ENCODE measurements at regions not wholly inside any gene's neighbourhood (a gene's known extent, or its start where the extent isn't known, plus 50 kb on each side); places are given as distances from the start of the nearest gene placed in this dataset.
"Not testable (repeated sequence)": the region's sequence is repeated elsewhere in the genome, so short reads cannot be mapped to it uniquely, and the experiment has no call there.

DNA sequence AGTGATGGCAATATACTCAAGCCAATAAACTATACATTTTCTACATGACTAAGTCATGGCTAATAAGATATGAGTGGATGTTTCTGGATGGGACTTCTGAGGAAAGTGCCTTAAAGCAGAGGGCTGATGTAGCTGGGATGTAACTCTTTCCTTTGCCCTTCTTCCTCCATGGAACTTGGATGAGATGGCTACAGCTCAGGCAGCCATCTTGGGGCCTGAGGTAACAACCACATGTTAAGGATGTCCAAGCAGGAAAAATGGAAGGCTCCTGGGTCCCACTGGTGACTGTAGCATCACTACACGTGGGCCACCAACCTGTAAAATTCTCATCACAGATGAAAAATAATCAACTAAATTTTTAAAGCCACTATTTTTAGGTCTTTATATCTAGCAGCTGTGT is 54.4 kb upstream of the GRIP1 start:
- no peak for DNase-seq (ENCODE audit: low read depth)

DNA sequence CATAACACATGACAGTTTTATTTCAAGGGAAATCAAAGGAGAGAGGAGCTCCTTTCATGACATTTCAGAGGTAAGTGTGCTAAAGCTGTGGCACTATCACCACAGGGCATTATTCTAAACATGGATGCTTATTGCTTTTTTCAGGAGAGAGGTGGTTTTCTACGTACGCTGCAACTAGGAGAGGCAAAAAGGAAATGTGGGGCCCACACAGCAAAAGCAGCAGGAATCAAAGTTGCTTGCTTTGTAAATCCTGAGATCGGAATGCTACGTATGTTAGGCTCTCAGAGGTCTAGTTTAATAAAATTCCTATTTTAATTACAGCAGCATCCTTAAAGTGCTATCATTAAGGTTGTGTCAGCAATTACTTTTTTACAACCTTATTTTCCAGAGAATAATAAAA is 55.0 kb upstream of the GRIP1 start:
- DNase-seq (ENCODE audit: low read depth), result no peak

DNA sequence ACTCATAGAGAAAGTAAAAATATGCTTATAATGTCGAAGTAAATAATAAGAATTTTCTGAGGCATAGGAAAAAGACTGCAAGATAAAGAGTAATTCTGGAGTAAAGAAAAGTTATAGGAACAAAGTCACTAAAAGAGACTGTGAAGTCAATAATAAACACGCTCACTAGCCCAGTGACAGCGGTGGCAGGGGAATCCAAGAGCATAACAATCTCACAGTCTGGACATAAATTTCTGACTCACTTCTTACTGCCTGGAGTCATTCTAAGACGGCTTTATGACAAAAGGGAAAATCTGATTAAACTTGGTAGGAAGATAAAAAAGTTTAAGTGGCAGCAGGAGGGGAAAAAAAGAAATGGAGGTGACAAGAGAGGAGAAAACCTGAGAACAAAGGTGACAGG is 56.4 kb upstream of the GRIP1 start:
- no peak for DNase-seq (ENCODE audit: low read depth)

DNA sequence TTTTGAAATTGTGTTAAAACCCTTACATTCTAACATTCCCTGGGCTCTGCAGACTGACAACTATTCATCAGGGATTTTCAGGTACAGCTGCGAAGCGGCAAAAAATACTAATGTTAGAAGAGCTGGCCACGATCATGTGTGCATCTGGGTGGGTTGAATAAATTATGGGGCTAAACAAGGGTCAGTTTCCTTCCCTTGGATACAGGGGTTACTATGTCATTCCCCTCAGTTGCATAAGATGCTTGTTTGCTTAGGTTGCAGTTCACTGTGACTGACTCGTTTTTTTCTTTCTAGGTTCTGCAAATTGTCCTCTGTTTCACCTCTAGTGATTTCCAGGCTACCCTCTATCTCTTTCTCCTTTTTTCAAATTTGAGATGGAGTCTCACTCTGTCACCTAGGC is 58.1 kb upstream of the GRIP1 start:
- DNase-seq (ENCODE audit: low read depth), result no peak

DNA sequence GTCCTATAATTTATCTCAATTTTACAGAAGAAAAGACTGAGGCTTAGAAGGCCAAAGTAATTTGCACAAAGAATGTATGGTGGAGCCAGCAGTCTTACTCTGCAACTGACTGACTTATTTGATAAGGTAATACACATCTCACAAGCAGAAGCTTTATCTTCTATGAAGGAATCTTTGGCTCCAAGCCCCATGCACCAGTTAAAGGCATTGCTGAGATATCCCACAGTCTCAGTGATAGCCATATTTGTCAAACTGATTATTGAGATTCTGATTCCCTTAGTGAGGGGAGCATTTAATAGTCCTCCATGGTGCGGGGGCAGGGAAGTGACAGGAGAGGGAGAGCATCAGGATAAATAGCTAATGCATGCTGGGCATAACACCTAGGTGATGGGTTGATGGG is 60.4 kb upstream of the GRIP1 start:
- DNase-seq (ENCODE audit: low read depth), result no peak

DNA sequence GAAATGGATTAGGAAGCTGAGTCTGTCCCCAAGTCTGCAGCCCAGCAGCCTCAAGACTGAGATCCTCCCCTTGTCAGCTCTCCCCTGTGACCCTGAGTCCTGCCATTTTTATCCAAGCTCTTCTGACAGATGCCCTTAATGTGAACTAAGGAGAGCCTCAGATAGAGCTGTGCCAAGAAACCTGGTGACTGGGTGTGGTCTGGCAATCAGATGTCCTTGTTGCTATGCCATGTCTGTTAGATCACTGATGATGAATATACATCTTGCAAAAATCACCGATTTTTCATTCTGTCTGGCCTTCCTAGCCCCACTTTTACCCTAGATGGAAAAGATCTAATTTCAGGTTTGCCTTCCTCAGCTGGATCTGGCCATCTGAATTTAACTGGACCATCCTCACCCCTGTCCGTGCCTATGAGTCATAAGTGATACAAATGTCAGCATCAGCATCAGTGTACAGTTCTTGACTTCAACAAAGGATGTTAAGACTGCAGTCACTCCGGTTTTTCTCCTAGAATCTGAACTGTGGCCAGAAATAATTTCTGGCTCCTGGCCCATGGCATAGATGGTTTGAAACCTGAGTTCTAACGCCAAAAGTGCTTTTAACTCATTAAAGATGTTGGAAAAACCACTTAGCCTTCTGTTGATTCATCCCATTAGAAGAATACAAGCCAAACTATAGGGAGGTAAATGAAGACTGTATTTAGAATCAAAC is 61.2 kb upstream of the GRIP1 start:
- DNase-seq (ENCODE audit: low read depth), result no peak

DNA sequence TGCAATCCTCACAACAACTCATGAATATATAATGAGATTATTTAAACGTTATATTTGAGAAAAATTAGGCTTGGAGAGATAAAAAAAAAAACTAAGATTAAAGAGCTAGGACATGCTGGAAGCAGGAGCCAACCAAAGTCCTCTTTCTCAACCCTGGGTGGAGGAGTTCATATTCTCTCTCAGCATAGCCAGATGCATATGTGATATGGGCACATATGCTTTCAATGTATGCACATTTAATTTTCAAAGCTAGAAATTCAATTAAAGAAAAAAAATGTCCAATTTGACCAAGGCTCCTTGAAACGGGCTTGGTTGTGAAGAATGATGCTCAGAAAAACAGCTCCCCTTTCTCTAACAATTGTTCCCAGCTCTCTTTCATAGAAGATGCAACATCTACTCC is 61.9 kb upstream of the GRIP1 start:
- DNase-seq (ENCODE audit: low read depth), result no peak

DNA sequence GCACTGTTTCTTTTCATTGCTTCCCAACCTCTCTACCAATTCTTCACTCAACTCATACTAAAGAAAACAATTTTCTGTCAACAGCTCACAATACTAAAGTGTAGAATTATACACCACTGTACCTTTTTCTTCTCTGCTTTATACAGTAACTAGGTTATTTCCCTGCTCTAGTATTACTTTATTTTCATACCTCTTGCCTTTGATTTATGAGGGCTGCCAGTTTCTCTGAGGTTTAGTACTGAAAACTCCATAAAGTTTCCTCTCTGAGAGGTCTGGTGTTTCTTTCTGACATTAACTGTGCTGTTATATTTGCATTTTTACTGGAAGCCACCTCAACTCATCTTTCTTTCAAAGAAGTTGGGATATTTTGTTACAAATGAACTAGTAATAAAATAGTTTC is 63.0 kb upstream of the GRIP1 start:
- no peak for DNase-seq (ENCODE audit: low read depth)

DNA sequence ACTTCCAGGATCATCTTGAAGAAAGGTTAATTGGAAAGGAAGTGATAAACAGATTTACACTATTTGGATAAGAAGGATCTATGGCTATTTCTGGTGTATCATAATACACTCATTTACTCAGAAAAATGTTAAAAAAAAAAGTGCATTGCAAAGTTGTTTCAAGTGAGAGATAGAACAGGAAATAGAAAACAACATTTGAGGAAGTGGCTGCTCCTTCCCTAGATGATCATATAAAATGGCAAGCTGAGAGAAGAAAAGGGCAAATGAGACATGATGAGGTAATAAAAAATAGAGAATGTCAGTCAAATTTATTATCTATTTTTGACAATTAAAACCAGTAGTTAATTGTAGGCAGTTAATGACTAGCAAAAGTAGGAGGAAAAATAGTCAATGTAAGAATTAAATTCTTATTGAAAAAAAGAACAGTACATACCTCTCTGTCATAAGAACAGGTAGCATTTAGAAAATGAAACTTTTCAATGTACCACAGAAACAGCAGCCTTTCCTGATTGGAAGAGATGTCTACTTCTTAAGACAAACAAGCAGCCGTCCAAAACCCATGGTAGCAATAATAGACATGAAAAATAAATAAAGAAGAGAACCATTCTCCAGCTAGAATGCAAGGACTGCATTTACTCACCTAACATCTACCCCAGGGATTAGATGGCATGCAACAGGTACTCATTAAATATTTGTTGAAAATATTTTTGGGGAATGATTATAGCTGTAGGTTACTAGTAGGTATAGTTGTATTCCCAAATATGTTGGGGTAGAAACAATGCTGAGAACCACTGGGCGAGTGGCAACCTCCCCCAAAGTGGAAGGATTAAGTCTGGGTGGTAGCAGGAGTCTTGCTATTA is 63.9 kb upstream of the GRIP1 start:
- DNase-seq (ENCODE audit: low read depth), result no peak

DNA sequence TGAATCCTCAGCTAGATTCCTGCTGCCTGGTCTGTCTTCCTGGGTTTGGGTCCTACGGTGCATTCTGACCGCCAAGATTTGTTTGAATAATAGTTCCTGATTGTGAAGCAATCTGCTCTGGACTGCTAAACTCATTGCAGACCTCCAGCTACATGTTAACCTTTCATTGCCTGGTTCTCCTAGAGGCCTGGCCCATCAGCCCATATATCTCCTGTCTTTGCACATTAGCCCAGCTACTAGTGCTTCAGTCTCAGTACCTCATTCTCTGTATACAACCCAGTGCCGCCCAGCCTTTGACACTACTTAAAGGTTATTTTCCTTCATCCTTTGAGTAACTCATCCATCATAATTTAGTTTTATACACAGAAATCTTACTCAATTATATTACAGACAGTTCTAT is 65.6 kb upstream of the GRIP1 start:
- DNase-seq (ENCODE audit: low read depth), result no peak

DNA sequence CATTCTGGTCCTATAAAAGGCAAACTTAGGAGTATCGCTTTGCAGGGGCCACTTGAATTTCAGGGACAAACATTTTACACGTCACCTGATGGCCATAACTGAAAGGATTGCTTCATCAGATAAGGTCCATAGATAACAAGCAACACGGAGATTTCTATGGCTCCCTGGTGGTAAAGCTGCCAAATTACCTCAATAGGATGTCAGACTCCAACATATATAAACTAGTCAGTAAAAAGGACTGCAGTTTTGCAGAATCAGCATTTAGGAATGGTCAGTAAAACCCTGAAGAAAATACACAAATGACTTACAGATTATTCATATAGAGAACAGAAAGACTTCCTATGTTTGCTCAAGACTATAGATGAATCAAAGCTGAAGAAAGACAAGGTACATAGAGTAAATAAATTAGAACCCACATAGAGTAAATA is 66.1 kb upstream of the GRIP1 start:
- DNase-seq (ENCODE audit: low read depth), result no peak

DNA sequence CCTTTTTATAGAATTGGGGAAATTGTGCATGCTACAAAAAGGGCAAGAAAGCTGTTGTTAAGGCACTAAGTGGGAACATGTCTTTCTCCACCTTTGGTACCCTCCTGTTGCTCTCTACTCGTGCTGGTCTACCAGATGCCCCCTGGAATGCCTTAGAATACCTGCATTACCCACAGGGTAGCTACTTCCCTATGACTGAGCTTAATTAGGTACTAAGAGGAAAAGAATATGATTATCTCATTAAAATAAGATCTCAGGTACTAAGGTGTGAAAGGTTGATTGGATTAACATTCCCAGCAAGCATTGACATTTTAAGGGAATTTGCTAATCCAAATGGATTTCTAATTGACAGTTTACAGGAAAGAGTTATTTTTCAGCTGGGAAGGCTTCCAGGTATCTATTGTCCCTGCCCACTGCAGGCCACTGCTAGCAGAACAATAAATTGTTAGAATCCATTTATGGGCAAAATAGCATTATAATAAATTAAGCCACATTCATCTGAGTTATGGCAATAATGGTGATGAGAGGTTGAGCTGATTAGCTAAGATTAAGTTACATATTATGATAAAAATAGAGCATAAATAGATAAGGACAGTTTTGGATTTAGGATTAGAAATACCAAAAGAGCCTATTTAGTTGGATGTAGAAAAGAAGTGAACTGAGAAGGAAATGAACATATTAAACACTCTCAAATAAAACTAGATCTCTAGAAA is 67.8 kb upstream of the GRIP1 start:
- no peak for DNase-seq (ENCODE audit: low read depth)

DNA sequence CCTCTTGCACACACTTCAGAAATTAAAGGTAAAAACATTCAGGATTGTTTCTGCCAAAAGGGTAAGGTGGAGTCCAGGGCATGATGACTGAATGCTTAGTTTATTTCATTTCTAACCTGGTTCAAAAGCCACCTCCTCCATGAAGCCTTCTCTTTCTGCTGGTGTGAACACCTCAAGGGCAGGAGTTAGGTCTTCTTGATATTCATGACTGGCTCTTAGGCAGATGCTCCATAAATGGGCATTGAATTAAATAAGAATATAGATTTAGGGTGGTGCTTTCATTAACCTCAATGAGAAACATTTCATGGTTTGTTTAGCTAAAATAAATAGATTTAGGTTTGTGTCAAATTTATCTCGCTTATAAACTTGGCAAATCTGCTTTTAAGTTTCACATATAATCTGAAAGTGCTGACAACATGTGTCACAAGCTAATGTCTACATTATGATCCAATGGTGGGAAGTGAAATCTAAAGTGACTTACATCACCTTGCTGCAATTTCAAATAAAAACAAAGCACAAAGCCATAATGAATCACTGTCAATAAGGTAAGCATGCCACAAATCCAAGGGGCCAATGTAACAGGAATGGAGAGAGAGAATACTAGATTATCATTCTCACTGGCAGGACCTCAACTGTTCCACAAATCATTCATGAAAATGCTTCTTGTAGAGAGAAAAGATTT is 72.7 kb upstream of the GRIP1 start:
- no peak for DNase-seq (ENCODE audit: low read depth)

DNA sequence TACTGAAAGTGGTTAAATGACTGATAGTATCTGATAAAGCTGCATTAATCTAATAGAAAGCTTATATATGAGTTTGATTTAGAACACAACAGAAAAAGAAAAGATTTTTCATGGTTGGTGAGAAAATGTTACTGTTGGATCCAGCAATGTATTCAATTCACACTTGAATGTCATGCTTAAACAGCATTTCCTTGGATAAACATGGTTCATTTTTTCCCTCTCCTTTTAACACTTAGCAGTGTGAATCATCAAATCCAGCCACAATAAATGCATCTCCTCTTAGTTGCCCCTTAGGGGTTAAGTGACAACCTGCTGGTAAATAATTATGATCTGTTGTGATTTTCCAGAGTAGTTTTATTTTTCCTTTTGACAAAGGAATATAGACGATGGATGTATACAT is 74.9 kb upstream of the GRIP1 start:
- no peak for DNase-seq (ENCODE audit: low read depth)

DNA sequence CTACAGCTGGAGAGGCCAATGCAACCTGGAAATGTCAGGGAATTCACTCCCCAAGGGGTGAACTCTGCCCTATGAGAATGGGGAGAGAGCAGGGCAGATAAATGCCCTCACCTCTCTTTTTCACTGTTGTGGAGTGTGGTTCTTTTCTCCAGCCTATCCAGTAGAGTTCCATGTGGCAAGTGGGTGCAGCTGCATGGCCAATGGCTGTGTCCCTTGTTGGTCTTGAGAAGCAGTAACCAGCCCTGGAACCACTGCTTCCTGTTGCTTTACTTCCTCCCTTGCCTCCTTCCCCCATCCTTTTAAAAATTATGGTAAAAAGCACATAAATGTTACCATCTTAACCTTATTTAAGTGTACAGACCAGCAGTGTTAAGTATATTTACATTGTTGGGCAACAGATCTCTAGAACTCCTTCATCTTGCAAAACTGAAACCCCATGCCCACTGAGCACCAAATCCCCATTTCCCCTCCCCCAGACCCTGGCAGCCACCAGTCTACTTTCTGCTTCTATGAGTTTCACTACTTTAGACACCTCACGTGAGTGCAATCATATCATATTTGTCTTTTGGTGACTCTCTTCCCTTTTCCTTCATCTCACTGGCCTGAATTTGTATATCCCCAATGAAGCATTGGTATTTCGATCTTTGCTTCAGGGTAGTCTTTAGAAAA is 77.0 kb upstream of the GRIP1 start:
- no peak for DNase-seq (ENCODE audit: low read depth)

DNA sequence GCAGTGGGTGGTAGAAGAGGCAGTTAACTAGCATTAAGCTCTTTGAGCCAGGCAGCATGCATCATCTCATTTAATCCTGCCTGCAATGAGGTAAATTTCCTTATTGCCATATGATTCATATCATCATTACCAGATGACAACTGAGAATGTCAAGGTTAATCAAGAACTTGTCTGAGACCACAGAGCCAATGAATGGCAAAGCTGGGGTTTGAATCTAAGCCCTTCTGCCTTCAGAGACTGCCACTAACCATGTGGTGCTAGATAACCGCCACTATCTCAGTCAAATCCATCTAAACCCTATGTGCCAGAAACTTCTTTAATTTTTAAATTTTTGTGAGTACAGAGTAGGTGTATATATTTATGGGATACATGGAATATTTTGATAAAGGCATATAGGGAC is 77.8 kb upstream of the GRIP1 start:
- no peak for DNase-seq (ENCODE audit: low read depth)

DNA sequence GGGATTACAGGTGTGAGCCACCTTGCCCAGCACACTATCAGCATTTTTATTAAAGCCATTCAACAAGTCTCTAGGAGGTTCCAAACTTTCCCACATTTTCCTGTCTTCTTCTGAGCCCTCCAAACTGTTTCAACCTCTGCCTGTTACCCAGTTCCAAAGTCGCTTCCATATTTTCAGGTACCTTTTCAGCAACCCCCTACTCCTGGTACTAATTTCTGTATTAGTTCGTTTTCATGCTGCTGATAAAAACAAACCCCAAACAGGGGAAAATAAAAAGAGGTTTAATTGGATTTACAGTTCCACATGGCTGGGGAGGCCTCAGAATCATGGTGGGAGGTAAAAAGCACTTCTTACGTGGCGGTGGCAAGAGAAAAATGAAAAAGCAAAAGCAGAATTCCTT is 81.2 kb upstream of the GRIP1 start:
- not testable (repeated sequence) for DNase-seq (ENCODE audit: low read depth)

DNA sequence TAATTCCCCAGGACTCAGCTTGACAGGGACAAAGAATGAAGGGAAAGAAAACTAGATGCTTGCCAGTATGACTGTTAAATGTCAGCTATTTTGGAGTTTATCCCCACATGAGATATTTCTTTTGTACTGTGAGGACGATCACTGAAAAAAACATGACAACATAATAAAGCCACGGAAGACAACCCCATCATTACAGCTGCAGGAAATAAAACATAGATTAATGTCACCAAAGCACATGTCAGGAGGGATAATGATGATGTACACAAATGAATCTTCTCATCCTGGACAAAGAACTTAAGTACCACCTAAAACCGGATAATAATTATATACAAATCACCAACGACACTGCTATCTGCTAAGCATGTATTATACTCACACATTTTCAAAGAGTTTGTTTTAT is 84.6 kb upstream of the GRIP1 start:
- no peak for DNase-seq (ENCODE audit: low read depth)

DNA sequence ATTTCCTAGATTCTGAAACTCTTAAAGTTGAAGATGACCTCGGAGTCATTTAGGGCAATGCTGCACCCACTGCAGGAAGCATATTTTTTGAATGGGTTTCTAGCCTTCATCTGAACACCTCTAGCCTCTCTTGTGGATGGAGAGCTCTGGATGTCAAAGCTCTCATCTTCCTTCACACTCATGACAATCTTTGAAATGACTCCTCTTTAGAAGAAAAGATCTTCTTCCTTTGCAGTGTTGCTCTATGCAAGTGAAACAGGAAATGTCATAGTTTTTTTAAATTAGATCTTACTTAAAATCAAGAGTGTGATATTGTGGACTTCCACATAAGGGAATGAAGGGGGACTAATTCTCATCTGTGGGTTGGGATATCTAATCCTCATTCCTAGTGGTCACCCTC is 86.3 kb upstream of the GRIP1 start:
- no peak for DNase-seq (ENCODE audit: low read depth)

DNA sequence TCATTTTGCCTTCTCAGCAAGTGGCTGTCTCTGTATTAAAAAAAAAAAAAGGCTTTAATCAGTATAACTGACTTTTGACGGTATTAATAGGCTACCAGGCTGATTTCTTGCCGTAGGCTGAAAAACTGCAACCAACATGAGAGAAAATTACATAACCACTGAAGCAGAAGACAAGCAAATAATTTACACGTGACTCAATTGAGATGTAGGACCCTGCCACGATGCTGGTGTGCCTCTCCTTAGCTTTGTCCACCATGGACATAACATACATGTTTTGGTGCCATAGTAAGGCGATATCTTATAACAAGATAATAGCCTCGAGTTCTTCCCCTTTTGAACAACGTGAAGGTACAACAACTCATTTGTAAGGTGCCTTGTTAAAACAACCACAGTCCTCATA is 88.7 kb upstream of the GRIP1 start:
- DNase-seq (ENCODE audit: low read depth), result no peak

DNA sequence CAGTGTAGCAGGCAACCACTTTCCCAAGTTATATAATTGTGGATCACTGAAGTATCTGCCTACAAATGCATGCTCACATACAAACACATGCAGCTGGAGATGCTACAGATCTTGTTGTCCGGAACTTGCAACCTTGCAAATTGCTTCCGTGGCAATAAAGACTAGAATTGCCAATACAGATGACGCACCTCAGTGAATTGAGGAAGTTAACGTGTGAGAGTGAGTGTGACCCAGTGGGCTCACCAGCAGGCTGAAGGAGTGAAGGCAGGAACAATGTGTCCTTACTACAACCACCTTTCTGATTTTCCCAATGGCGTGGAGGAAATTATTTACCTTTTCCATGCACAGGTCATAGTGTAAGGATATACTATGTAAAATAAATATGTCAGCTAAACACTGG is 89.4 kb upstream of the GRIP1 start:
- DNase-seq (ENCODE audit: low read depth), result no peak

DNA sequence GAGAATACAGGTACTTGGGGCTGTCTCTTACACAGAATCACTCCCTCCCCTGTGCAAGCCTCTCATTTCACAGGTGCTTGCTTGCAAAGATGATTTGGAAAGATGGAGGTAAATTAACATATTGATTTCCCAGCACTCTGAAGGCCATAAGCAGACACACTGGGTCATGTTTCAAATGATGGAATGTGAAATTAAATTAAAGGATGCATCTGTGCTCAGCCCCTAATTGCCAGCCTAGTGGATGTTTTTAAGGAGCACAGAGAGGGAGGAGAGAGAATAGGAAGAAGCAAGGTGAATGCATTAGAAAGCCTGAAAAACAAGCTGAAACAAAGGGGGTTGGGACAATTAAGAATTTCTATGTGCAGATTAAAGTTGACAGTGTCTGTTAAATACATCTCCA is 96.1 kb upstream of the GRIP1 start:
- DNase-seq (ENCODE audit: low read depth), result no peak
